SK-N-SH (cell line): ENCODE measurements at regions not wholly inside any gene's neighbourhood (a gene's known extent, or its start where the extent isn't known, plus 50 kb on each side); places are given as distances from the start of the nearest gene placed in this dataset.

Experiments
- CTCF ChIP-seq: fragments of 200-600 bp; sonication (generic); IDR thresholded peaks from 2 replicates; pipeline ENCODE4 v1.6.1; 2017; ENCODE audit warnings: antibody characterized with exemption, mild to moderate bottlenecking, moderate library complexity
- ELF1 ChIP-seq: IDR thresholded peaks from 2 replicates; pipeline ENCODE4 v1.4.0; 2012
- EP300 ChIP-seq, 2 experiments: IDR thresholded peaks; 2 replicates each; pipeline versions ENCODE4 v1.4.0 to v1.6.1; 2012; ENCODE audit warnings: borderline replicate concordance in 1 of 2, low read depth in 1 of 2, low read length in 1 of 2
- NFIC ChIP-seq: IDR thresholded peaks from 2 replicates; pipeline ENCODE4 v1.4.0; 2012; ENCODE audit warnings: borderline replicate concordance
- PBX3 ChIP-seq: IDR thresholded peaks from 2 replicates; pipeline ENCODE4; 2012
- POLR2AphosphoS5 ChIP-seq: IDR thresholded peaks from 2 replicates; pipeline ENCODE4 v1.6.1; 2012; ENCODE audit warnings: low read depth, low read length
- RFX5 ChIP-seq: IDR thresholded peaks from 2 replicates; pipeline ENCODE4 v1.6.1; 2012; ENCODE audit warnings: mild to moderate bottlenecking, improper control_type of control experiment, low read length
- SMC3 ChIP-seq: IDR thresholded peaks from 2 replicates; pipeline ENCODE4 v1.6.1; 2012; ENCODE audit warnings: low read depth, low read length, improper control_type of control experiment
- TCF12 ChIP-seq: IDR thresholded peaks from 2 replicates; pipeline ENCODE4 v1.4.0; 2012
- ZBTB33 ChIP-seq: IDR thresholded peaks from 2 replicates; pipeline ENCODE4 v1.4.0; 2012; ENCODE audit warnings: low read depth, borderline replicate concordance

GRCh38 chr17:77331301-77331864, 190.6 kb downstream of the SEC14L1 start:
- TF ChIP-seq ZBTB33 (no peak), PBX3 (no peak), CTCF (peak; percentile 98), SMC3 (peak; percentile 99), RFX5 (no peak), TCF12 (peak; percentile 33; the same call in 1 of the 2 replicates), NFIC (peak; percentile 39; the same call in 1 of the 2 replicates), POLR2AphosphoS5 (no peak; the same call in 1 of the 2 replicates), EP300 (IDR thresholded peaks at IDR 0.05; ENCODE audit: borderline replicate concordance in 1 of 2, low read depth in 1 of 2, low read length in 1 of 2) (peak in 1 of 2 experiments; percentile 15; a peak in 2 of 4 replicates), ELF1 (no peak)
